ENCODE measurements at regions not wholly inside any gene's neighbourhood (a gene's known extent, or its start where the extent isn't known, plus 50 kb on each side); places are given as distances from the start of the nearest gene placed in this dataset.
A peak's percentile ranks its signal among the peaks of the same experiment; 100 is the strongest.

GRCh38 chr2:18959200-18959599 is 369.8 kb upstream of the NT5C1B start:
- Histone ChIP-seq H3K4me1 (no peaks in the 10 kb centered on the region), H3K27ac (no peak overlapping the region), H3K27me3 (no peaks in the 10 kb centered on the region), H3K36me3 (no peaks in the 10 kb centered on the region), H3K9me3 (peaks cover 0 to 17% (median 0%) of the 10 kb centered on the region in 12 donors), H3K4me3 (no peak overlapping the region)
- DNase-seq: no peak
- no peak for ATAC-seq
- TF ChIP-seq POLR2A (IDR thresholded peaks at IDR 0.05) (no peak), CTCF (IDR thresholded peaks at IDR 0.05) (no peak)
- WGBS, 4 donors: 88 to 96% (median 92%) methylated on average over 1 of the region's 1 CpG
- intact Hi-C loops (cut with DNase I): no loop called here

DNA sequence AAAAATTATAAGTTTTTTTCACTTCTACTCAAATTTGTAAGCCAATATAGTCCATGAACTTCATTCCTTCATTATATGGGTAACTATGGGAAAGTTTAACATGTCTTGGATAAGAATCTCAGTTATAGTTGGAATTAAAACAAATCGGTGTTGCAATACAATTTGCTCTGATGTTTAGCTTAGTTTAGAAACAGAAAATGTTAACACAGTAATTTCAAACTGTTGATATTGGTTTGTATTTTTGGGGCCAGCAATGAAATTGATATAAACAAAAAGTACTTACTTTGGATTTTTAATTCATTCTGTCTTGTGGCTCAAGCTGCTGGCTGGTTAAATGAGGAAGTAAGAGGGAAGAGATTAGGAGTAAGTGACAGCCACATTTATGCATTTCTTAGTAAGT is 368.5 kb upstream of the NT5C1B start:
- Histone ChIP-seq H3K4me1 (no peaks in the 10 kb centered on the region), H3K27me3 (no peaks in the 10 kb centered on the region), H3K4me3 (no peak overlapping the region), H3K27ac (no peak overlapping the region), H3K36me3 (no peaks in the 10 kb centered on the region), H3K9me3 (peaks cover 0 to 13% (median 0%) of the 10 kb centered on the region in 12 donors)
- intact Hi-C loops (cut with DNase I): no loop called here
- ATAC-seq: no peak
- no peak for DNase-seq
- no peak for TF ChIP-seq POLR2A (IDR thresholded peaks at IDR 0.05)
- no peak for TF ChIP-seq CTCF (IDR thresholded peaks at IDR 0.05)
- 95 to 96% (median 95%) methylated on average over 1 of the region's 1 CpG for WGBS, 4 donors

GRCh38 chr2:18950361-18950851 is 361.0 kb upstream of the NT5C1B start:
- Histone ChIP-seq H3K36me3 (no peaks in the 10 kb centered on the region), H3K4me3 (no peak overlapping the region), H3K27ac (peak overlapping the region in 1 of 12 donors; percentile 20), H3K4me1 (peaks cover 0 to 8% (median 0%) of the 10 kb centered on the region in 12 donors), H3K9me3 (peaks cover 0 to 13% (median 0%) of the 10 kb centered on the region in 12 donors), H3K27me3 (no peaks in the 10 kb centered on the region)
- no peak for TF ChIP-seq CTCF (IDR thresholded peaks at IDR 0.05)
- no peak for TF ChIP-seq POLR2A (IDR thresholded peaks at IDR 0.05)
- ATAC-seq (peak in 3 of 4 donors; percentile 24 to 46 (median 33)), DNase-seq (no peak)
- intact Hi-C loops (cut with DNase I): no loop called here
- 30 to 50% (median 43%) methylated on average over 5 of the region's 5 CpGs for WGBS, 4 donors

DNA sequence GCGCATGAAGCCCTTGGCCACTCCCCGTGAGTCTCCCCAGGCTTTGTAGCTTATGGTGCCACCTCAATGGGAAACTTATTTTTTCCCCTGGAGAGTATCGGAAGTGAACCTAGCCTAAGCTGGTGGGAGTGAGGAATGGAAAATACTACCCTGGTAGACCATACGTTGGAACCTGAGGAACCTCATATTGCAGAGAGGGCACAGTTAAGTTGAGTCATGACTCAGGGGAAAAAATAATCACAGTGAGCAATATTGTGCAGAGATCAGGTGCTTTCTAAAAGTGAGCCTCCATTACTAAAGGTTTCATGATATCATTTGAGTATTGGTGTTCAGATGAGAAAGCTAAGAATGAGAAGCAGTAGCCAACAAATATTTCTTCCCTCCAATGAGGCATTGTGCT is 360.5 kb upstream of the NT5C1B start:
- Histone ChIP-seq H3K27me3 (no peaks in the 10 kb centered on the region), H3K4me3 (no peak overlapping the region), H3K9me3 (peaks cover 0 to 8% (median 0%) of the 10 kb centered on the region in 12 donors), H3K36me3 (no peaks in the 10 kb centered on the region), H3K4me1 (peaks cover 0 to 8% (median 0%) of the 10 kb centered on the region in 12 donors), H3K27ac (no peak overlapping the region)
- ATAC-seq (no peak), DNase-seq (no peak)
- TF ChIP-seq POLR2A (IDR thresholded peaks at IDR 0.05): no peak
- no peak for TF ChIP-seq CTCF (IDR thresholded peaks at IDR 0.05)
- intact Hi-C loops (cut with DNase I): no loop called here
- 90 to 92% (median 90%) methylated on average over 4 of the region's 4 CpGs for WGBS, 4 donors

Measured in heart left ventricle (tissue), 16 donors.